ENCODE measurements at regions not wholly inside any gene's neighbourhood (a gene's known extent, or its start where the extent isn't known, plus 50 kb on each side); places are given as distances from the start of the nearest gene placed in this dataset.
"Not testable (repeated sequence)": the region's sequence is repeated elsewhere in the genome, so short reads cannot be mapped to it uniquely, and the experiment has no call there.

DNA sequence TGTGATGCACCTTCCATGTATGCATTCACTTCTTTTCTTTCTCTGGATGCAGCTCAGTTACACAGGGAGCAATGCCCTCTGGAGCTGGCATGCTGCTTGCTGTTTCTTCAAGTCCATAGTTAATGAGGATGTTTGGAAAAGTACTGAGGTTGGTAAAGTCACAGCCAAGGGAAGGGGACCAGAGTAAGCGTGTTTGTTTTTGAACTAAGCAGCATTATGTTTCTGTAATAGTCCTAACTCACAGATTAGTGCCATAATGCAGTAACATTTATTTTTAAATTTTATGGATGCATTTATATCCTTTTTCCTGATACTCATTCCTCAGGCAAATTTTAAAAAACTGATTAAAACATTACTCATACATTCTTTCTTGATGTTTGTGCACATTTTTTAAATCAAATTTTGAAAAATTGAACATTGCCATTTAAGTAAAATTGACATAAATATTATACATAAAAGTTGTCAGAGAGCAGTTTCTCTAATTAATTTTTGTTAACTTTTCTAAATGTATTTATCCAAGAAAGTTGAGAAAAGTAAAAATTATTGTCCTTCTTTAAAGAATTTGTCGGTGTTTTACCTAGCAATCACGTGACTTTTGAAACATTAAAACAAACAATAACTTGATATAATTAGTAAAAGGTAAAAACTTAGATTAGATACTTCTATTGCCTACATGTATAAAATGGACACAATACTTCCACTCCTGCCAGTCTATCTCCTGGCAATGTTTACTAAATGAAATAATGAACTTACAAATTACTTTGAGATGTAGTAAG, 659.6 kb upstream of the ANKRD30A start:
- FAIRE-seq (no peak), DNase-seq (no peak), ATAC-seq (no peak)
- Histone ChIP-seq H3K9me3 (no peaks in the 10 kb centered on the region), H3K36me3 (no peaks in the 10 kb centered on the region), H3K27me3 (no peaks in the 10 kb centered on the region), H3K27ac (no peak overlapping the region), H3K4me1 (no peaks in the 10 kb centered on the region), H3K4me3 (no peak overlapping the region)
- 57 to 66% methylated on average over 3 of the region's 3 CpGs for WGBS, 2 donors
- TF ChIP-seq, protein P1, sequence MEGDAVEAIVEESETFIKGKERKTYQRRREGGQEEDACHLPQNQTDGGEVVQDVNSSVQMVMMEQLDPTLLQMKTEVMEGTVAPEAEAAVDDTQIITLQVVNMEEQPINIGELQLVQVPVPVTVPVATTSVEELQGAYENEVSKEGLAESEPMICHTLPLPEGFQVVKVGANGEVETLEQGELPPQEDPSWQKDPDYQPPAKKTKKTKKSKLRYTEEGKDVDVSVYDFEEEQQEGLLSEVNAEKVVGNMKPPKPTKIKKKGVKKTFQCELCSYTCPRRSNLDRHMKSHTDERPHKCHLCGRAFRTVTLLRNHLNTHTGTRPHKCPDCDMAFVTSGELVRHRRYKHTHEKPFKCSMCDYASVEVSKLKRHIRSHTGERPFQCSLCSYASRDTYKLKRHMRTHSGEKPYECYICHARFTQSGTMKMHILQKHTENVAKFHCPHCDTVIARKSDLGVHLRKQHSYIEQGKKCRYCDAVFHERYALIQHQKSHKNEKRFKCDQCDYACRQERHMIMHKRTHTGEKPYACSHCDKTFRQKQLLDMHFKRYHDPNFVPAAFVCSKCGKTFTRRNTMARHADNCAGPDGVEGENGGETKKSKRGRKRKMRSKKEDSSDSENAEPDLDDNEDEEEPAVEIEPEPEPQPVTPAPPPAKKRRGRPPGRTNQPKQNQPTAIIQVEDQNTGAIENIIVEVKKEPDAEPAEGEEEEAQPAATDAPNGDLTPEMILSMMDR (IDR thresholded peaks at IDR 0.05): no peak
- intact Hi-C loops (cut with DNase I): no loop called here

DNA sequence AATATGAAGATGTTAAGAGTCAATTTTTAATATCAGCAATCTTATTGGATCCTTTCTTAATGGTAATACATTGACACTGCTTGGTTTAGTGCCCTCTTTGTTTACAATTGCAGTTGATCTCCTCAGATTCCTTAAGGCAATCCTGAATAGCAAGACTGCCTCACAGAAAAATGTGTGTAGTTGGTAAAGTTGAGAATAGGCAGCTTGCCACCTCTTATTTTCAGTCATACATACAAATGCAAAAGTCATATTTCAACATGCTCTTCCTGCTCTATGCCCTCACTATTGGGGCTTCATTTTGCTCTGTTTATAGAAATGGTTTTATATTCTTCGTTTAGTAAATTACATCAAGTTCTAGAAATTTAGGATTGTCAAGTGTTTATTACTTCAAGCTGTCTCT, 661.1 kb upstream of the ANKRD30A start:
- no peak for DNase-seq
- H3K27ac ChIP-seq: no peak overlapping the region
- TF ChIP-seq, protein P1 (IDR thresholded peaks at IDR 0.05): no peak
- no peaks in the 10 kb centered on the region for H3K27me3 ChIP-seq
- WGBS, 2 donors: 49 to 60% methylated on average over 1 of the region's 1 CpG
- no peak overlapping the region for H3K4me3 ChIP-seq
- no peak for FAIRE-seq
- H3K36me3 ChIP-seq: no peaks in the 10 kb centered on the region
- intact Hi-C loops (cut with DNase I): no loop called here
- H3K9me3 ChIP-seq: no peaks in the 10 kb centered on the region
- no peak for ATAC-seq
- H3K4me1 ChIP-seq: no peaks in the 10 kb centered on the region

DNA sequence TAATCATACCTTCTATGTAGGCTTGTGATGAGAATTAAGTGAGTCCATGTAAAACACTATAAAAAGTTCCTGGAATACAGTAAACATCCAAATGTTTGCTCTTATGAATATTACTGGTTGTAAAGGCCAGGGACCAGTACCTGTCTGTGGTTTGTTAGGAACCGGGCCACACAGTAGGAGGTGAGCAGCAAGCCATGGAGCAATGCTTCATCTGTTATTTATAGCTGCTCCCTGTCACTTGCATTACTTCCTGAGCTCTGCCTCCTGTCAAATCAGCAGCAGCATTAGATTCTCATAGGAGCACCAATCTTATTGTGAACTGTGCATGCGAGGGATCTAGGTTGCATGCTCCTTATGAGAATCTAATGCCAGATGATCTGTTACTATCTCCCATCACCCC, 662.0 kb upstream of the ANKRD30A start:
- TF ChIP-seq, protein P1 (IDR thresholded peaks at IDR 0.05): no peak
- intact Hi-C loops (cut with DNase I): no loop called here
- no peak for FAIRE-seq

DNA sequence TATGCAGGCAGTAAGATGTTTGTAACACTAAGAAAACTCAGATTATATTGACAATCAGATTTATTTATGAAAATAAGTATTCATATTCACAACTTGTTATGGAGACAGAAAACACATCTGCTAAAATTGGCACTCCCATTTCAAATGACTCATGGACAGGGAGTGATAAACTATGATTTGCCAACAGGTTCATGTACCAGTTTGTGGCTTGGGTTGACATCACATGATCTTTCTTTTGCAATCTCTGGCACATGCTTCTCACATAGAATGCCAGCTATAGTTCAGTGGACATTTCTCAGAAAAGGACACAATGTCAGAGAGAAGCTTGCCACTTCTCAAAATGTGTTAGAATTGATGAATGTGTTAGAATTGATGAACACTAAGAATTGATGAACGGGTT, 663.2 kb upstream of the ANKRD30A start:
- FAIRE-seq: no peak
- Histone ChIP-seq H3K9me3 (no peaks in the 10 kb centered on the region), H3K27ac (no peak overlapping the region), H3K27me3 (no peaks in the 10 kb centered on the region), H3K36me3 (no peaks in the 10 kb centered on the region), H3K4me3 (no peak overlapping the region), H3K4me1 (no peaks in the 10 kb centered on the region)
- TF ChIP-seq, protein P1 (IDR thresholded peaks at IDR 0.05): no peak
- ATAC-seq: no peak
- DNase-seq: no peak
- intact Hi-C loops (cut with DNase I): no loop called here
- 55 to 67% methylated on average over 1 of the region's 1 CpG for WGBS, 2 donors

More for the DNA sequence above, 662.0 kb upstream of the ANKRD30A start:
- WGBS, 2 donors: 68 to 83% methylated on average over 2 of the region's 2 CpGs
- no peaks in the 10 kb centered on the region for H3K27me3 ChIP-seq
- H3K4me1 ChIP-seq: no peaks in the 10 kb centered on the region
- ATAC-seq: no peak
- DNase-seq: no peak
- no peaks in the 10 kb centered on the region for H3K36me3 ChIP-seq
- H3K4me3 ChIP-seq: no peak overlapping the region
- H3K27ac ChIP-seq: no peak overlapping the region
- H3K9me3 ChIP-seq: no peaks in the 10 kb centered on the region

DNA sequence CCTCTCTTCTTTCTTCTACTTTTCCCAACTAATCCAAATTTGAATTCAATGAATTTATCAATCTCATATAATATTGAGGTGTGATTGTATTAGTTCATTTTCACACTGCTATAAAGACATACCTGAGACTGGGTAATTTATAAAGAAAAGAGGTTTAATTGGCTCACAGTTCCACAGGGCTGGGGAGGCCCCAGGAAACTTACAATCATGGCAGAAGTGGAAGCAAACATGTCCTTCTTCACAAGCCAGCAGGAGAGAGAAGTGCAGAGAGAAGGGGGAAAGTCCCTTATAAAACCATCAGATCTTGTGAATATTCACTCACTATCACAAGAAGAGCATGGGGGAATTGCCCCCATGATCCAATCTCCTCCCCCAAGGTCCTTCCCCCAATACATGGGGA, 667.0 kb upstream of the ANKRD30A start:
- H3K36me3 ChIP-seq; H3K27ac ChIP-seq; intact Hi-C loops (cut with DNase I); H3K4me3 ChIP-seq; H3K27me3 ChIP-seq; ATAC-seq; H3K9me3 ChIP-seq; H3K4me1 ChIP-seq; FAIRE-seq; DNase-seq: not testable (repeated sequence)
